Keratinocyte (primary cell): ENCODE measurements at regions not wholly inside any gene's neighbourhood (a gene's known extent, or its start where the extent isn't known, plus 50 kb on each side); places are given as distances from the start of the nearest gene placed in this dataset.

Experiments used
- DNase-seq: peaks from one replicate; pipeline ENCODE4 v3.0.0-alpha.2; 2011; ENCODE audit warnings: low read depth, missing footprints, low spot score
- FAIRE-seq: peaks from 2 replicates; lab custom pipeline; 2011; peaks lifted over from hg19 to GRCh38; lab: Jason Lieb, UNC
- H2AFZ ChIP-seq: 2 replicates; pipeline ENCODE4 v1.6.0; 2012; ENCODE audit warnings: low read length, control low read depth, inconsistent platforms; ENCODE audit not compliant: control insufficient read depth
- H3K27ac ChIP-seq: 2 replicates; pipeline ENCODE4 v1.5.1; 2011; ENCODE audit warnings: low read length; ENCODE audit not compliant: control insufficient read depth, insufficient read depth
- H3K27me3 ChIP-seq: 3 replicates; pipeline ENCODE4 v1.6.0; 2011; ENCODE audit warnings: low read length; ENCODE audit not compliant: control insufficient read depth, insufficient read depth; ENCODE audit errors: extremely low read depth
- H3K36me3 ChIP-seq, 2 experiments: 2 replicates in 1 of 2; 3 replicates in 1 of 2; pipeline ENCODE4 v1.5.1; 2011; ENCODE audit warnings: low read length in 2 of 2, mild to moderate bottlenecking in 1 of 2; ENCODE audit not compliant: control insufficient read depth in 2 of 2, insufficient read depth in 2 of 2; ENCODE audit errors: extremely low read depth in 1 of 2
- H3K4me1 ChIP-seq: 3 replicates; pipeline ENCODE4 v1.5.1; 2011; ENCODE audit warnings: low read length; ENCODE audit not compliant: control insufficient read depth, insufficient read depth; ENCODE audit errors: extremely low read depth
- H3K4me2 ChIP-seq: 3 replicates; pipeline ENCODE4 v1.6.0; 2011; ENCODE audit warnings: low read depth, low read length; ENCODE audit not compliant: control insufficient read depth, insufficient read depth; ENCODE audit errors: extremely low read depth
- H3K4me3 ChIP-seq, 3 experiments: fragments of 200-600 bp in 1 of 3; sonication (generic) in 1 of 3; 2 replicates in 2 of 3; 3 replicates in 1 of 3; pipeline ENCODE4 v1.5.1; 2011 to 2016; ENCODE audit warnings: low read length in 3 of 3, mild to moderate bottlenecking in 3 of 3, control low read depth in 2 of 3, inconsistent platforms in 1 of 3, low read depth in 1 of 3, mixed read lengths in 1 of 3, mixed run types in 1 of 3, moderate library complexity in 1 of 3; ENCODE audit not compliant: control insufficient read depth in 2 of 3, insufficient read depth in 2 of 3; ENCODE audit errors: extremely low read depth in 1 of 3
- H3K79me2 ChIP-seq: 2 replicates; pipeline ENCODE4 v1.6.0; 2012; ENCODE audit warnings: low read length; ENCODE audit not compliant: control insufficient read depth, insufficient read depth
- H3K9ac ChIP-seq: 3 replicates; pipeline ENCODE4 v1.6.0; 2011; ENCODE audit warnings: low read length; ENCODE audit not compliant: control insufficient read depth, insufficient read depth; ENCODE audit errors: extremely low read depth
- H3K9me1 ChIP-seq: 3 replicates; pipeline ENCODE4 v1.6.0; 2011; ENCODE audit warnings: low read length; ENCODE audit not compliant: control insufficient read depth, insufficient read depth; ENCODE audit errors: extremely low read depth
- H3K9me3 ChIP-seq: 2 replicates; pipeline ENCODE4 v1.5.1; 2012; ENCODE audit warnings: low read depth, low read length; ENCODE audit not compliant: control insufficient read depth
- H4K20me1 ChIP-seq: 3 replicates; pipeline ENCODE4 v1.6.0; 2011; ENCODE audit warnings: low read length; ENCODE audit not compliant: control insufficient read depth, insufficient read depth; ENCODE audit errors: extremely low read depth
- CTCF ChIP-seq, 3 experiments: IDR thresholded peaks in 1 of 3; conservative IDR thresholded peaks in 1 of 3; optimal IDR thresholded peaks in 1 of 3; 2 replicates in 2 of 3; 3 replicates in 1 of 3; pipeline versions ENCODE3 to v1.5.1; 2011; ENCODE audit warnings: low read length in 3 of 3, mild to moderate bottlenecking in 3 of 3, moderate library complexity in 2 of 3, control low read depth in 1 of 3, inconsistent platforms in 1 of 3; ENCODE audit not compliant: insufficient read depth in 2 of 3; ENCODE audit errors: extremely low read depth in 1 of 3
- EZH2 ChIP-seq: IDR thresholded peaks from one replicate; pipeline ENCODE4 v1.6.1; 2012; ENCODE audit warnings: inconsistent platforms, mild to moderate bottlenecking, low read length, moderate library complexity
- dilution Hi-C: fragments of 300-500 bp; cut with MboI; formaldehyde crosslinking; loops from one replicate; pipeline ENCODE4 v1.7.0; 2020; ENCODE audit warnings: low sequenced_read_pairs; ENCODE audit not compliant: extremely low pct_ligation_motif_present

- Histone ChIP-seq H3K27ac (no peak overlapping the region), H3K4me2 (no peak overlapping the region), H3K9ac (no peak overlapping the region), H3K79me2 (no peaks in the 10 kb centered on the region), H3K9me3 (no peaks in the 10 kb centered on the region), H3K36me3 (no peaks in the 10 kb centered on the region), H4K20me1 (no peaks in the 10 kb centered on the region), H2AFZ (no peak overlapping the region), H3K4me1 (peaks cover 2% of the 10 kb centered on the region), H3K4me3 (no peak overlapping the region), H3K27me3 (no peaks in the 10 kb centered on the region), H3K9me1 (no peaks in the 10 kb centered on the region)
- TF ChIP-seq CTCF (optimal IDR thresholded peaks at IDR 0.05 in 1 of 3, IDR thresholded peaks at IDR 0.05 in 1 of 3, conservative IDR thresholded peaks at IDR 0.05 in 1 of 3; ENCODE audit: extremely low read depth in 1 of 3, insufficient read depth in 2 of 3, low read length in 3 of 3): no peak
- TF ChIP-seq EZH2: no peak
- no peak for DNase-seq
- FAIRE-seq: no peak
- dilution Hi-C loops: no loop called here
Observed at GRCh38 chr7:84803979-84804378, 382.9 kb downstream of the SEMA3D start.

GRCh38 chr7:84801396-84801795 lies 385.5 kb downstream of the SEMA3D start:
- Histone ChIP-seq H3K4me3 (no peak overlapping the region), H3K27ac (no peak overlapping the region), H3K9me1 (no peaks in the 10 kb centered on the region), H4K20me1 (no peaks in the 10 kb centered on the region), H3K4me1 (peaks cover 2% of the 10 kb centered on the region), H3K4me2 (no peak overlapping the region), H3K9ac (no peak overlapping the region), H3K27me3 (no peaks in the 10 kb centered on the region), H3K79me2 (no peaks in the 10 kb centered on the region), H3K36me3 (no peaks in the 10 kb centered on the region), H3K9me3 (no peaks in the 10 kb centered on the region), H2AFZ (no peak overlapping the region)
- DNase-seq (no peak), FAIRE-seq (no peak)
- dilution Hi-C loops: no loop called here
- TF ChIP-seq CTCF (optimal IDR thresholded peaks at IDR 0.05 in 1 of 3, IDR thresholded peaks at IDR 0.05 in 1 of 3, conservative IDR thresholded peaks at IDR 0.05 in 1 of 3; ENCODE audit: extremely low read depth in 1 of 3, insufficient read depth in 2 of 3, low read length in 3 of 3) (no peak), EZH2 (no peak)
